HG03565 (cell line): ENCODE measurements at regions not wholly inside any gene's neighbourhood (a gene's known extent, or its start where the extent isn't known, plus 50 kb on each side); places are given as distances from the start of the nearest gene placed in this dataset.

Experiments used
- ATAC-seq: cut with Tn5 transposase; IDR thresholded peaks from one replicate; pipeline ENCODE4 v1.9.1; 2021; ENCODE audit warnings: mild to moderate bottlenecking, moderate library complexity; ENCODE audit not compliant: unreplicated experiment

DNA sequence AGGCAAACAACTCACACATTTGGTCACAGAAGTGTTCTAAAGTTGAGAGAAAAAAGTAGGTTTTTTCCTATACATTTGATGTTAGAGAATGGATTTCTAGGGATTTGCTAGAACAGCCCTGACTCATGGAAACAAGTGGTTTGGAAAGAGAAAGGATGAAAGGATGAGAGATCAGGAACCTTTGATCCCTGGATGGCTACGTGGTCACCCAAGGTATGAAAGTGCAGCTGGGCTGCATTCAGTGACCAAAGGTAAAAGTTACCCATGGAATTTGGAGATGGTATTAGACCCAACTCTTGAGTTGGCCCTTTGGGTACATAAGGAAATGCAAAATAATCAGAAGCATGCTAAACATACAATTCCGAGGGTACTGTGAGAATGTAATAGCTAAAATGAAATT, 61.3 kb upstream of the SPIN1 start:
- ATAC-seq: no peak

DNA sequence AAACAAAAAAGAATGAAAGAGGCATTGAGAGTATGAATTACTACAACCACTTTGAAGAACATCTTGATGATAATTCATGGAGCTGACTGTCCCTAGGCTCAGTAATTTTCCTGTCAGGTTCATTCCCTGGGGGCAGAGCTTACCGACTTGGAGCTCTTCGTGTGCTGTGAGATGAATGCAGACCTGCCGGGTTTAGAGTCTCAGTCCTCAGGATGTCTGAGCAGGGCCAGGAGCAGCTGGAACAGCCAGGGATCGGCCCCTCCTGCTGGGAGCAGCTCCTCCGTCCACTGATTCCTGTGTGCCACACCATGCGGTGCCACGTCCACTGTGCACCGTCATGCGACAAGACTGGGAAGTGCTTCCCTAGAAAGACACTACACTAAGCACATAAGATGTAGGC, 62.2 kb upstream of the SPIN1 start:
- ATAC-seq: no peak

DNA sequence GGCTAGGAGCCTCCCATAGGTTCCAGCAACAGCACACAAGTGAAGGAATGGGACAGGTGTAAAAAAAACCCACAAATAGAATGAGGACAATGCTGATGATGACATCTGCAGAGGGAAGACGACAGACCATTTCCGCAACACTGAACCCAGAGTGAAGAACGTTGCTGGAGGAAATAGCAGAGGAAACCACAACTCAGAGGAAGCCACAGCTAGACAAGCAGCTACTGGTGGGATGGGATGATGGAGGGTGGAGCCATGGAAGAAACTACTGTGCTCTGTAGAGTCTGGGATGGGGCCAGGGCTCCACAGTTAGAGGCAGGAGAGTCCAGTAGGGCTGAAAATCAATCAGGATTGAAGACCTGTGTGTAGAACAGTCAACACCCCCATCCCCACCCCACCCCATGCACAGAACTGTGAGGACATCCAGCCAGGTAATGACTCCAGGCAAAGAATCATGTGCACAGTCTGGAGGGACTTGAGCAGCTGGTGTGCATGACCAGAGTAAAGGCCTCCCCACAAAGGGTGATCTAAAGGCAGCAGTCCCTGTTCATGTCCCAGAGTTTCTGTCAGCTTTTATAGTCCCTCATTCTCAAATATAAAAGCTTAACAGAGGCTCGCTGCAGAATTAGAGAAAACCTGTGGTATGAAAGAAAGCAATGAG, 65.2 kb upstream of the SPIN1 start:
- no peak for ATAC-seq

DNA sequence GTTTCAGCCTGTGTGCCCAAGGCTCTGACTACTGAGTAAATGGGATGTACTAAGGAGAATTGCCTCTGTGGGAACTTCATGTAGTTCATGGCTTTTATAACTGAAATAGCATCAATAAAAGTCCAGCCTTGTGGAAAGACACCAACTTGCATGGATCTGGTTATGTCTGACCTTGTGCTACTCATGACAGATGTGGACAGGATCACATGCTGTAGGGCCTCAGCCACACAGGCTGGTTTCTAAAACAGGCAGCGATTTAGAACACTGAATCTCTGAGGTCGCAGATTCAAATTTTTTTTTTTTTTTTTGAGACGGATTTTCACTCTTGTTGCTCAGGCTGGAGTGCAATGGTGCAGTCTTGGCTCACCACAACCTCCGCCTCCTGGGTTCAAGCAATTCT, 66.5 kb upstream of the SPIN1 start:
- ATAC-seq: no peak

DNA sequence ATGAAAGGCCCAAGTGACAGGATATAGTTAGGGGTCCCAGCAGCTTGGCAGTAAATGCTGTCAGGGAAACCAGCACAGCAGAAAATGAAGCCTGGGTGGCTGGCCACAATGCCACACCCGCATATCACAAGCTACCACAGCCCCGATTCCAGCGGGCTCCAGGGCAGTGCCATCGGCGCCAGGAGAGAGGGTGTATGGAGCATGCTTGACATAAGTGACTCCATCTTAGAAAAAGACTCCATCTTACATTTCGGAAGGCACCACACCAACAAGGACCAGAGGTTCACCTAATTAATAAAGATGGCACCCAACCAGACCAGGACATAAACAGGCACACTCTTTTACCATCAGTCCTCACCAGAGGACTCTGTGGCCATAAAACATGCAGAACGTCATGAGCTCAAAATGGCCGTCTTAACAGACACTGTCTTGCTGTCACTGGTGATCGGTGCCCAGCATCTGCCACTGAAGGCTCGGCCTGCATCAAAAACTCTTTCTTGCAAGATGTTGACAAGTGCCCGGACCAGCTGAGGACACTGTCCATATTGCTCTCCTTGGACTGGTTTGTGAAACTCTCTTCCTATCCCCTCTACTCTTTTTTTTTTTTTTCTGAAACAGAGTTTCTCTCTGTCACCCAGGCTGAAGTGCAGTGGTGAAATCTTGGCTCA, 67.4 kb upstream of the SPIN1 start:
- no peak for ATAC-seq

DNA sequence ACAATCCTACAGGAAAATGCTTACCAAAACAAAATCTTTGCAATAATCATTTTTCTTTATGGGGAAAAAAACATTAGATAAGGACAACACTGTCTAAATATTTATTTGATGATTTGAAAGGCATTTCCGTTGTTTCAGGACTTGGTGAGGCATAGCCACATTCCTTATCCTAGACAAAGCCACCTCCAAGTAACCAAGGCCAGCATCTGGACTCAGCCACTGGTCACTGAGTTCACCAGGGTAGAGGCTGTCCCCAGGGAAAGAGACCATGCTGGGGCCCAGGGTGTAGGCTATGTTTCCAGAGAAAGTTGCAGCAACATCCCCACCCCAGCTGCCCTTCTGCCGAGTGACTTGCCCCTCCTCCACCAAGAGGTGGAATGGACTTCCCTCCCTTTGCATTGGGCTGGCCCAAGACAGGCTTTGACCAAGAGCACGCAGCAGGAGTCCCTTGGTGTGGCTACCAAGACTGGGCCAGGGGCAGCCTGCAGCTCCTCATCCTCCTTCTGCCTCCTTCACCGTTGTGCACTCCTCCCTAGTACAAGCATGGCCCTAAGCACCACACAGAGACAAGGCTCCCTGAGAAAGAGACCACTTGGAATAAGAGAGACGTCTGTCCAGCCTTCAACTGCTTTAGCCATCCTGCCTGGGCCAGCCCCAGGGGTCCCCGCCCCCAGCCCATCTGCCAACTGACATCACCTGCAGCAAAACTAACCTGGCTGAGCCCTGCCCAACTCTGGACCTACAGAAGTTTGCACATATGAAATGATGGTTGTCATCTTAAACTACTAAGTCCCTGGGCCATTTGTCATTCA, 68.1 kb upstream of the SPIN1 start:
- ATAC-seq: no peak

DNA sequence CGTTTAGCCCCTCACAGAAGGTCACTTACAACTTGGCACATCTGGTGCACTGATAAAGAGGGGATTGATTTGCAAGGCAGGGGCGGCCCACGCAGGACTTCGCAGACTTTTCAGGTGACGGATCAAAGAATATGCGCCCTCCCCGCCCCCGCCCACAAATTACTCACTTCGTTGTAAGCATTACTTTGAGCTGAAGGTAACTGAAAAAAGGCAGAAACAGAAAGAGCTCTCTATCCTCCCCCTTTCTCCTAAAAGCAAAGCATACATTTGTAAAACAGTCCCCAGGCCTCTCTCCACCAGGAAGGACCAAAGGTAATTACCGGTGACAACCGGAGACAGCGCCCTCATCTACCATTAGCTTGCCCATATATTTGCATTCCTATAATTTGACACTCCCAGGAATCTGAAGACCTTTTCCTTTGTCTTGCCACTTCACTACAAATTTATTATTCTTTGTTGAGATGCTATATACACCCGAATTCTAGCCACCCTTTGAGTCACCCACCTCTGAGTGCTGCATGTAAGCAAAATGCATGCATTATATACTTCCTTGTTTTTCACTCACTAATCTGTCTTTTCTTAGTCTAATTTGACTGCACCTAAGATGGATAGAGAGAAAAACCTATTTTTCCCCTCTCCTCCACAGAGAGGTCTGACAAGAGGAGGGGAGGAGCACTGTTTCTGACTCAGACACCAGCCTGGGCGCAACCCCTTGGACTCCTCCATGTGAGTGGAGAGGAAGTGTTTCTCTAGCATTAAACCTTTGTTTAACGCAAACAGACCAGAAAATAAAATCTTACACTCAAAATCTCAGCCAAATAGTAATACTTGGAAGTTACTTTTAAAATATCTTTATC, 74.7 kb upstream of the SPIN1 start:
- no peak for ATAC-seq

DNA sequence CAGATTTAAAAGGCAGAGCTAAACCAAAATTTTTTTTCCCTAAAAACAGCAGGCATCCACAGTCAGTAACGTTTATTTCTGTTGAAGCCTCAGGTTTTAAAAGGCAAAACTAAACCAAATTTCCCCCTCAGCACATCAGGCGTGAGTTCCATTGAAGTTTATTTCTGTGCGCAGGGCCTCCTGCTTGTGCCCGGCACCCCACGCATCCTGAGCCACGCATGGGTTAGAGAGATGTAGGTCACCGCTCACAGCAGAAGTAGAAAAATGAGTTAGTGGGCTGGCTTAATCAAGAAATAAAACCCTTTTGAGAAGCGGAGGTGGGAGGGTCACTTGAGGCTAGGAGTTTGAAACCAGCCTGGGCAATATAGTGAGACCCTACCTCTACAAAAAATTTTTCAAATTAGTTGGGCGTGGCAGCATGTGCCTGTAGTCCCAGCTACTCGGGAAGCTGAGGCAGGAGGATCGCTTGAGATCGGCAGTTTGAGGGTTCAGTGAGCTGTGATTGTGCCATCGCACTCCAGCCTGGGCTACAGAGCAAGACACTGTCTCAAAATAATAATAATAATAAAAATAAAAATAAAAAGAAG, 75.6 kb upstream of the SPIN1 start:
- no peak for ATAC-seq

DNA sequence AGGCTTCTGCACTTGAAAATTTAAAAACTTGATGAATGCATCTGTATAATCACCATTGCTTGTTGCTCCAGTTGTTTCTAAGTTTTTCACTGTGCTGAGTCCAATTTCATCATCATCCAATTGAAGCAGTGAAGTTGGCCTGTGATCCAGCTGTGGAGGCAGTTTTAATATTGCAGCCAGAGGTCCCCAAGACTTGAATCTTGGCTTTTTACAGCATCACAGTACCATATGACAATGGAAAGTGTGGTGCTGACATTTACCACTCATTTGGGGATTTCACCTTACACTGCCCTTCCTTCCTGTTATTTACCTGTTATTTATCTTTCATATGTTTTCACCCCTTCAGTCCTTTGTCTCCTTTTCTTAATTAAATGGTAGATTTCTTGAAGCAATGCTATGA, 76.2 kb upstream of the SPIN1 start:
- ATAC-seq: no peak

DNA sequence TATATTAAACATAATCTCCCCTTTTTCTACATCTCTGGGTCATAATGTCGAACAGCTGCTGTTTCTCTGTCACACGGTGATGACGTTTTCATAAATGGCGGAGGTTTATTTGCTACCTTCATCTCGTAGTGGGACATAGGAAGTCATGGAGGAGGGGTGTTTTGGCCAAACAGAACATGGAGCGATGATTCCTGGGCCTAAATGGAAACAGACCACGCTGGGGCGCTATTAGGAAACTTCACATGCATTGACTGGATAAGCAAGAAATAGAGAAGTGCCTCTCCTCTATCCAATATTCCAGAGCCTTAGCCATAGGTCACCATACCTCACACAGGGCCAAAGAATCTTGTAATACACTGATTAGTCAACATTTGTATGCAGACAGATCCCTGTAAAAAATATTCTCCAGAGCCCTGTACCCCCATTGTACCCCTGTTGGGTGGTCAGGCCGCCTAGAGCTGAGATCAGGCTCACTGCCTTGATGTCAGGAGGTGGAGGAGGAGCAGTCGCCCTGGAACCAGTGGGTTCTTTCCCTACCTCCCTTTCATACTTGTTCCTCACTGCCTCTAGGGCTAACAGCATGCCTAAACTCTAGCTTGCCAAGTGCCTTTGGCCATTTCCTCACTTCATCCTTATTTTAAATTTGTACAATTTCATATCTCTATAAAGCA, 77.8 kb upstream of the SPIN1 start:
- ATAC-seq: no peak

DNA sequence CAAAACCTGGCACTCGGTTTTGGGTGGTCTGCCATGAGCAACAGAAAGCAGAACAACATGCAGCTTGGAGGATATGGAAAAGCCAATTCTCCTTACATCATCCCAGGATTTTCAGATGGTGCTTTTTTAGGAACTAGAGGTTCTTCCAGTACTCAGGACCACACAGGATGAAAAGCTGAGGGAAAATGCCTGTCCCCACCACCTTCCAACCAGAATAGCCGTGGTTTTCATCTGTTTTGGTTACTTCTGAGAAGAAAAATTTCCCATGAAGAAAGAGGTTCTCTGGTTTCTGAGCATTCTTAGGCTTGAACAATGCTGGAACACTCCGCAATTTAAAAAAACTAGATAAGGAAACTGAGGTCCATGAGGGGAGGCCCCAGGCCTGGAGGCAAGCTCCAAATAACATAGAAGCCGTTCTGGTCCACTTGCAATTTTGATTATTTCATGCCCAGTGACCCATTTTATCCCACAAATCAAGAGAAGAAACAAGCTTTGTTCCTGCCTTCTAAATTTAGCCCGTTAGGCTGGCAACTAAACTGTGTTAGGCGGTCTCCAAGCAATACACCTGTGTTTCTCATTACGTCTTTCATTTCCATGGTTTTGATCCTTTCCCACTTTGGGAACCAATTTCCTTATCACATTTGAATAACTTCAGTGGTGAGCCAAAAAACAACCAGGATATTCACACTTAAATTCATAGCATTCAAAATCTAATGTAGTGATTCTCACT, 79.2 kb upstream of the SPIN1 start:
- ATAC-seq: no peak

DNA sequence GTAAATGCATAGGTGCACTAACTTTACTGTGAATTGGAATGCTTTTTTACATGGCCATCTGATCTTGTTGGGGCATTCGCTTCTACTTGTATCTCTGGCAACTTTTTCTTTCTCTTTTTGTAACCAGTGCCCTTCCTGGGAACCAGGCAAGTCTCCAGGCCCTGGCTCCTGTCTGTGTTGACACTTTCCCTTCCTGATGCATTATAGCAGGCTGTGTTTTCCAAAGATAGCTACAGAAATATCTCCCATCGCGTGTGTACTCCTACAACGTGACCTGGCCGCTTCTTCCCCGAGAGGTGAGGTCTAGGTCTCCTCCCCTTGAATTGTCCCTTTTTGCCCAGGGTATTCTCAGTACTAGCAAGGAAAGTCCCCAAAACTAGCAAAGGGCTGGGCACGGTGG, 81.1 kb upstream of the SPIN1 start:
- ATAC-seq: no peak

DNA sequence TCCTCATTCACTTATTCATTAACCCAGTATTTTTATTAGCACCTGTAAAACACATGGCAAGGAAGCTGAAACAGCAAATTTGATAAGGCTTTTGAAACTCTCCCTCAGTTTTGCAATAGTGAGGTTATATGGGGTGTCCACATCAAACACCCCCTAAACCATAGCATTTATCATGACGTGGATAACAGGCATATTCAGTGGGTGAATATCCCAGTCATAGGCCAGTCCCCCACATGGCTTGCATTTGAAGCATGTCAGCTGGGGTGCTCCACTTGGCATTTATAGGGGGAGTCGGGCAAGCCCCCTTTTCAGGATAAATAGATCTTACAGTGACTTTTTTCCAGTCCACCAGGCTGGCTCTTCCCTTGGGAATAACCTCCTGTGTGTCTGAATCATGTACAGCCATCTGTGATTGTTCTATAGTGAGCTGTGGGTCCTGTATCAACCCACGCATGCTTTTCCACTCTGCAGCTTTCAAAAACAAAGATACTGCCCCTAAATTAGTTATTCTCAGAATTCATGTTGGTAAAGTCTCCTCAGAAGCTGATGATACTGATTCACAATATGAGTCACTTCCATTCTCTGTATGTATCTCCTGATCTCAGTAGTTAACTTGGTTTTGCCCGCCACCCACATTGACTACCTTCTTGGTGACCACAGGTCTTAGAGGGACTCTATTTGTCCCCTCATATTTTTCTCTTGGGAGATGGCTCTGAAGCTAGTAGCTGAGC, 84.4 kb upstream of the SPIN1 start:
- peak; percentile 99 for ATAC-seq

DNA sequence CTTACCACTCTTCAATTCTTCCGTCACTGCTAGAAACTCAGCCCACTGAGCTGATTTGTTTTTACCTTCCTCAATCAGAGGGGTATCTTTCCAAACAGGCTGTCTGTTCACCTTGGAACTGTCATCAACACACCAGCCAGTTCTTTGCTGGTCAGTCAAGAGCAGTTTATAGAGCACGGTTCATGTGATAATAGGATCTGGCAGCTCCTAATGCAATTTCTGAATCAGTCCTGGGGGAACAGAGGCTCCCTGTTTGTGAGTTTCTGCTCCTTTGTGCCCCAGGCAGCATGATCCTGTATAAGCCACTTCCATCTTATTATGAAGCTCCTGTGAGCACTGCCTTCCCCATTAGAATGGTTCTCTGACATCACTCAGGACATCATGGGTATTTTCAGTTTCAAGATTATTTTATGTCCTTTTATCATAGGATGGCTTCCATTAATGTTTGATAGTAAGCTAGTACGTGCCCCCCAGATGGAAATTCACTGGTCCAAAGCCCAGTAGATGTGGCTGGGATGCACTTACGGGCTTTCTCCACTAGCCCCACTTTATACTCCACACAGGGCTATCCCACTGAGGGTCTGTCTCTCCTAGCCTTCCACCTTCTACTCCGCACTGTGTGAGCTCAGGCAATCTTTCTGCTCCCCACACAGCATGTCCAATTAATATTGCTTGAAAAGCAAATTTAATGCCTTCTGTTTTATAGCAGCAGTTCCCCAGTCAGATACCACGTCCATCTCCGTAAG, 85.5 kb upstream of the SPIN1 start:
- no peak for ATAC-seq

DNA sequence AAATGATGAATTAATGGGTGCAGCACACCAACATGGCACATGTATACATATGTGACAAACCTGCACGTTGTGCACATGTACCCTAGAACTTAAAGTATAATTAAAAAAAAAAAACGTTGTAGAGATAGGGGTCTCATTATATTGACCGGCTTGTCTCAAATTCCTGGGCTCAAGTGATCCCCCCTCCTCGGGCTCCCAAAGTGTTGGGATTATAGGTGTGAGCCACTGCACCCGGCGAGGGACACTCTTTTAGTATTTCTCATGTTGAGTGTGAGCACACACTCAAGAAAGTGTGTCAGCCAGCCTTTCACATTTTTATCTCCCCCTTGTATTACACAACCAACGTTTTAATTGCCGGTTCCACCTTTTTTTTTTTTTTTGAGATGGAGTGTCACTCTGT, 87.7 kb upstream of the SPIN1 start:
- ATAC-seq: no peak

DNA sequence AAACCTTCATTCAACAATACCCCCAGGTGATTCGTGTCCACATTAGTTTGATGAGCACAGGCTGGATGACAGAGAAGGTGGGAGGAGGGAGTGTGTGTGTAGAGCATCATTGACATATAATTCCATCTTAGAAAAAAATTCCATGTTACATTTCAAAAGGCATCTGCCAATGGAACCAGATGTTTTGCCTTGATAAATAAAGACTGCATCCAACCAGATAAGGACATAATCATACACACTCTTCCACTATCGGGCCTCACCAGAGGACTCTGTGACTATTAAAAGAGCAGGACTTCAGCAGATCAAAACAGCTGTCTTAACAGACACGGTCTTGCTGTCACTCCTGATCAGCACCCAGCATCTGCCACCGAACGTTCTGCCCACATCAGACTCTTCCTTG, 96.4 kb upstream of the SPIN1 start:
- ATAC-seq: no peak

DNA sequence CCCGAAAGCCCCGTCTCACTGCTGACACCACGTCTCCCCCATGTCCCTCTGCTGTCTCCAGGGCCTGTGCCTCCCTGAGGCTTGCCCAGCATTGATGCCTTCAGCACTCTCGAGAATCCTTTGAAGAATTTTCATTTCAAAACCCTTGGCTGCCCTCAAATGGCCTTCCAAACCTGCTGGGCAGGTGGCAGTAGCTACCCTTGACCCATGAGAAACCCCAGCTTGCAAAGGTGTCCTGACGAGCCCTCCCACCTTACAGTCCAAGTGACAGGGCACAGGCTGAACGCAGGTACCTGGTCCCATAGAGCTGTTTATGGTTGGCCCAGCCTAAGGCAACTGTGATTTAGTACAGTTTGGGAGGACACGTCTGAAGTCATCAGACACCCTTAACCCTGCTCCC, 97.2 kb upstream of the SPIN1 start:
- no peak for ATAC-seq

DNA sequence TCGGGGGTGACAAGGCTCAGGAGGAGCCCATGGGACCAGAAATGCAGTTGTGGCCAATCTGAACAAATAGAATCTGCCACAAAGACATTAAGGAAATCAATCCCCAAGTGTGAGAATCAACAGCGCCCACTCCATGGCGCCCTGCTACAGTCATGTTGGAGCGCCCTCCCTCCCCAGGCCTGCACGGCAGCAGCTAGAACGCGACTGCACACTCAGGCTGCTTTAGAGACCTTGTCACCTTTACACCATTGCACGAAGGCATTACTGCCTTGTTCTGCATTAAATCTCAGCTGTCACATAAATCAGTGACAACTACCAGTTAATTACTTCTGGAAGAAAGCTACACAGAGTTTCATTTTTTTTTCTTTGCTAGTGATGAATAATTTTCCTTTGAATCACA, 98.7 kb upstream of the SPIN1 start:
- ATAC-seq: no peak
